GM19351 (cell line): ENCODE measurements at regions not wholly inside any gene's neighbourhood (a gene's known extent, or its start where the extent isn't known, plus 50 kb on each side); places are given as distances from the start of the nearest gene placed in this dataset.

Source experiments
- ATAC-seq: cut with Tn5 transposase; IDR thresholded peaks from one replicate; pipeline ENCODE4 v1.9.1; 2021; ENCODE audit warnings: mild to moderate bottlenecking, moderate library complexity; ENCODE audit not compliant: unreplicated experiment

DNA sequence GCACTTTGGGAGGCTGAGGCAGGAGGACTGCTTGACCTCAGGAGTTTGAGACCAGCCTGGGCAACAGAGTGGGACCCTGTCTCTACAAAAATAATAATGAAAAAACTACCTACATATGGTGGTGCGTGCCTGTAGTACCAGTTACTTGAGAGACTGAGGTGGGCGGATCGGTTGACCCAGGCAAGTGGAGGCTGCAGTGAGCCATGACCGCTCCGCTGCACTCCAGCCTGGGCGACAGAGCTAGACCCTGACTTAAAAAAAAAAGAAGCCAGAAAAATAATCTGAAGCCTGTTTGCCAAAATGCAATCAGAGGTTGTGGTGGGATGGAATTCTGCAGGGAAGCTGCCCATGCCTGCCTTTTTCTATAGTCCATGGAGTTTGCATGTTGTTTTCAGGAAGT, 50.4 kb upstream of the GGTA1 start:
- ATAC-seq, result no peak

DNA sequence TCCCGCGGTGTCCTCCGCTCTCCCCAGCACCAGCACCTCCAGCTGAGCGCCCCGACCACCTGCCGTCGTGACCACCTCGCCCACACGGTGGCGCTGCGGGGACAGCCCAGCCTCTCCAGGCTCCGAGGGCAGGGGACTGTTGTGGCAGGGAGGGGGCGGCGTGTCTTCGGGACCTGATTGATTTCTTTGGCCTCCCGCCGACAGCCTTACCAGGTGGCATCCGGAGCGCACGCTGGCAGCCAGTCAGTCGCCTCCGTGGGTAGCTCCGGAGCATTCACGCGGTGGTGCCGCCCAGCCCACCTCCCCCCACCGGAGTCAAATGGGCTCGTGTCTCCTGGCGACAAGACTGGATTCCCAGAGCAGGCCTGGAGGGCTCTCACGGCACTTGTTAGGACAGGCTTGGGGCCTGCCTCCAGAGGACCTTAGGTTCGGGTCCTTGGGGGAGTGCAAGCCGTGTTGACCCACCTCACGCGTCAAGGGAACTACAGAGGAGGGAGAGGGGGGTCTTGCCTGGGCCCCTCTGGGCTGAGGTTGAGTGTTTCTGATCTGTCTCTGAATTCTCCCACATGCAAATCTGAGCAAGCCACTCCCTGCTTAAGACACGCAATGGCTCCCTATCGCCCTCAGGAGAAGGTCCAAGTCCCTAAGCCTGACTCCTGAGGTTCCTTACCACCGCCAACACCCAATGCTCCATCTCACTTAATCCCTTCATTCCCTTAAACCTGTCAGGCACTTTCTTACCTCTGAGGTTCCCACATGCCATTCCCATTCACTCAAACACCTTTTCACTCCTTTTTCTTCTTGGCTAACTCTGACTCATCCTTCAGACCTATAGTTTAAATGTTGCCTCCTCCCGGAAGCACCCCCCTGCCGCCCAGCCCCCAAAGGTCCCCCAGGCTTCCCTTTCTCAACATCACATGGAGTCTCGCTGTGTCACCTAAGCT, 51.2 kb upstream of the GGTA1 start:
- ATAC-seq, result peak; percentile 53

GRCh38 chr9:121551985-121552753, 52.5 kb upstream of the GGTA1 start:
- ATAC-seq, result no peak

DNA sequence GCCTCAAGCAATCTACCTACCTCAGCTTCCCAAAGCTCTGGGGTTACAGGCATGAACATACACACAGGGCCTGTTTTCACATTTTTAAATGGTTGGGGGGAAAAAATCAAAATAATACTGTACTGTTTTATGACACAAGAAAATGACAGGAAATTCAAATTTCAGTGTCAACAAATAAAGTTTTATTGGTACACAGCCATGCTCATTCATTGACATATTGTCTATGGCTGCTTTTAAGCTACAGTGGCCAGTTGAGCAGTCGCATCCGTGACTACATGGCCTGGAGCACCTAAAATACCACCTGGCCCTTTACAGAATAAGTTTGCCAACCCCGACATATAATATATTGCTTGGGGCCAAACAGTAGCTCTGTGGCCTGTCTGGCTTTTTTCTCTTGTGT, 56.4 kb upstream of the GGTA1 start:
- no peak for ATAC-seq

- no peak for ATAC-seq
Measured at GRCh38 chr9:121556580-121556979, 56.9 kb upstream of the GGTA1 start.

- no peak for ATAC-seq
Measured at GRCh38 chr9:121557581-121558447, 58.2 kb upstream of the GGTA1 start.

DNA sequence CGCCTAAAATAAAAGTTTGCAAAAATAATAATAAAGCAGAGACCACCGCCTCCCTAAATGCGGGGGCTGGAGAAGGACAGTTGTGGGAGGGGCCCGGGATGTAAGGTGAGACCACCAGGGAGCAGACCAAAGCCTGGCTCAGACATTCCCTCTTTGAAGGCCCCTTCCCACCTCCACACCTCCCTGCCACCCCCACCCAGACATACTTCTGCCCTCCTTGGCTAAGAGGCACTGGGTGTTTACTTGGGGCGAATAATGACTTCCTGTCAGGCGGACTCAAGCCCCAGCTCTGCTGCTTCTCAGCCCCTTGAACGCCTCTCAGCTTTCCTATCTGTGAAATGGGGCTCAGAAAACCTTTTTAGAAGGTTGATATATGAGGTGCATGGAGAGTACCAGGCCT, 58.8 kb upstream of the GGTA1 start:
- ATAC-seq, result no peak

GRCh38 chr9:121559183-121559582, 59.5 kb upstream of the GGTA1 start:
- ATAC-seq, result no peak

DNA sequence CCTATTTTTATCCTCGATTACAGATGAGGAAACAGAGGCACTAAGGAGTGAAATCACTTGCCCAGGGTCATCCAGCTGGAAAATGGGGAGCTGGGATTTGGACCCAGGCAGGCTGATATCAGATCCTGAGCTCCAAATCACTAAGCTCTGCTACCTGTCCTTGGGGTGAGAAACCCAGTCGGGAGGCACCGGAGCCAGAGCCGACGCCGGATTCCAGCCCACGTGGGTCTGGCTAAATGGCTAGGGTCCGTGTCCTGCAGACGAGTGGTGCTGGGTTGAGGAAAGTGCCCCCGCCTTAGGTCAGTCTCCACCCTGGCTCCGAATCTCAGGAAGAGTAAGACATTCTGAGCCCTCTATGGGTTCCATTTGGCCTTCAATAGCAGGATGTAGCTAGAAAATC, 61.3 kb upstream of the GGTA1 start:
- no peak for ATAC-seq

GRCh38 chr9:121561385-121562222, 62.0 kb upstream of the GGTA1 start:
- no peak for ATAC-seq

DNA sequence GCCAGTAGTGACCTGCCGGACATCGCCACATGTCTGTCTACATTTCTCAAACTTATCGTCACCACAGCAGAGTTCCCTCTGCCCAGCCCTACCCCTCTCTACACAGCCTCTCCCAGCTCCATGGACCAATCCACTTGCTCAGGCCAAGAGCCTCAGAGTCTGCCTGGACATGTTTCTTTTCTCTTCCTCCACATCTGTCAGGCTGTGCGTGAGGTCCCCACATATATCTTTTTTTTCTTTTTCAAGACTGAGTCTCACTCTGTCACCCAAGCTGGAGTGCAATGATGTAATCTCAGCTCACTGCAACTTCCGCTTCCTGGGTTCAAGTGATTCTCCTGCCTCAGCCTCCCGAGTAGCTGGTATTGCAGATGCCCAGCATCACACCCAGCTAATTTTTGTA, 62.7 kb upstream of the GGTA1 start:
- ATAC-seq, result no peak

DNA sequence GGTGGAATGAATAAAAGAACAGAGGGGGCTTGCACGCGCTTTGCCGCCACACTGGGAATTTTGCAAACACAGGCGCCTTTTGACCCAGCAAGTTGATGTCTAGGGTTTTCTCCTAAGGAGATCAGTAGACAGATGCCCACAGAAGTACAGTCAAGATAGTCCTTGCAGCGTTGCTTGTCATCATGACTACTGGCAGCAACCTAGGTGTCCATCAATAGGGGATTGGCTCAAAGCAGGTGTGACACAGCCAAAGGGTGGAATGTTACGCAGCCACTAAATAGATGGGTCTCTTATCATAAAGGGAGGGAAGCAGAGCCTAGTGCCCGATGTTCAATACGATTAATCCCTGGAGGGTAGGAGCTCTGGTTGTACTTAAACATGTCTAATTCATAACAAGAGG, 63.8 kb upstream of the GGTA1 start:
- ATAC-seq, result no peak

DNA sequence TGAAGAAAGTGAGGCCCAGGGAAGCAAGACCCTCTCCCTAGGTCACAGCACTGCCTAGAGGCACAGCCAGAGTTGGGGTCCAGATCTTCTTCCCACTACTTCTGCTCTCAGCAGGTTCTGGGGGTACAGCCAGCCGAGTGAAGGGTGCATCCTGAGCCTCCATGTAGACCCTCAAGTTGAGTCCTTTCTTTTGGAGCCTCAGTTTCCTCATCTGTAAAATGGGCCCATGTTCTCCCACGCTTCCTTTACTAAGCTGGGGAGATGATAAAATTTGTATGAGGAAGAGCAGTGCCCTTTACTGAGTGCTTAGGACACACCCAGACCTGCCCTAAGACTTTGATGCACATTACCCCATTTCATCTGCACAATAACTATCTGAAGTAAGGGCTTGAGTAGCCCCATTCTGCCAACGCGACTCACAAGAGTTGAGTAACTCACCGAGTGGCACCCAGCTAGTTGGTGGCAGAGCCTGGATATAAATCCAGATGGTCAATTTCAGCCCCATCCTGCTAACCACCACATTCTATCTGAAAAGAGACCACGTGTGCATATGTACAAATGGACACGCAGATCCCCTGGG, 64.3 kb upstream of the GGTA1 start:
- ATAC-seq, result no peak

DNA sequence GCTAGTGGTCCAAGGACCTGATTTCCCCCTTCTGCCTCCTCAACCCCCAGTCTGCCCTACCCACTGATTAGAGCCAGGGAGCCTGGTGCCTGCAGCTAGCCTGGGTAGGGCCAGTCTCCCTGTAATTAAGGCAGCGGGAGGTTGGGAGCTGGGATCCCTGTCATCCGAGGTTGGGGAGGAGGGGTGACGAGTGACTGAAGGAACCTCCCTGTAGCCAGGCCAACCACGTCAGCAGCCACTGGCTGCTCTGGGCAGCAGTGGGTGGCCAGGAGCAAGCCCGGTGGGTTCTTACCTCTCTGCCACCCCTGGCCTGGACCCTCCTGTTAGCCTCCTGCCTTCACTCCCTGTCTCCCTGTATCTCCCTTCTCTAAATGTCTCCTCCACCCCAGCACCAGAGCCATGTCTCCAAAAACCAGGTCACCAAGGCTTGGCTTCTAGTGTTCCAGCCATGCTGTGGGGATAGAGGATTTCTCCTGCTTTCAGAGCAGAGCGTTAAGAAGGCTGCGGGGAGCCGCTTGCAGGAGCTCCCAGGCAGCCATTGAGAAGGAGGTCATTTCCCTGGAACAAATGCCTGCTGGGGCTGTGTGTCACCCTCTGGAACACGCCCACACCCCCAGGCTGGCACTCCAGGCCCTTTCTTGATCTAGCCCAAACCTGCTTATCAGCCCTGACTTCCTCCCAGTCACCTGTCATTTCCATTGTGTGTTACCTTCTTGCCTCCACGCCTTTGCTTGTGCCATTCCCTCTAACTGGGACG, 65.0 kb upstream of the GGTA1 start:
- ATAC-seq, result no peak

GRCh38 chr9:121566481-121567465, 67.1 kb upstream of the GGTA1 start:
- no peak for ATAC-seq

DNA sequence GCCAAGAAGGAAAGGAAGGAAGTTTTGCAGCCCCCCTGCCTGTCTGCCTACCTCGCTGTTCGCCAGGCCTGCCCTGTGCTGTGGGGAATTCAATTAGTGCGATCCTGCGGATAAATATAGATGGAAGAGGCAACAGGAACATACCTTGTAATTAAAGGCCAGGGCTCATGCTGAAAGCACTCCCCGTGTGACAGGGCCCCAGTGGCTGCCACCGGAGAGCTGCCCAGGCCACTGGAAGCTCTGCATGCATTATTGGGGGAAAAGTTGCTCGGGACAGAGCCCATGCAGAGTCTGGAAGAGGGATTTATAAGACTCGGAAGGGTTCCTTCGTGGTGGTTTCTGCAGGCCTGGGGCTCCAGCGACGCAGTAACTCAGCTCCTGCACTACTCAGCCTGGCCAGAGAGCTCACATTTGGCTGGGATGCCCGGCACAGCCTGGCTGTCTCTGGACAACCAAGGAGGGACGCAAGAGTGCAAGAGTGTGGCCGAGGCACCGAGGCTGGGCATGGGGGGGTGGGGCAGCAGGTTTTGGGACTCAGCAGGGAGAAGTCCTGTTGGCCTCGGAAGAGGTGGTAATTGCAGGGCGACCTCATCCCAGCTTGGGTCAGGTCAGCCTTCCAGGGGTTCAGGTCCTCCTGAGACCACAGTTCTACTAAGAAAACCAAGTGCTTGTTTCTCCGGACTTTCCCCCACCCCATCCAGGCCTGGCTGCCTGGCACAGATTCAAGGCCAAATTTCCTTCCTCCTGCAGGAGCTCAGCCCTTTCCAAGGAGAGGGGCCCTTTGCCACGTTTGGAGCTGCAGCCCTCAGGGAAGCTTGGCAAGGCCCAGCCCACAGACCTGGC, 68.1 kb upstream of the GGTA1 start:
- no peak for ATAC-seq
